Heart left ventricle (tissue), 16 donors: ENCODE measurements at regions not wholly inside any gene's neighbourhood (a gene's known extent, or its start where the extent isn't known, plus 50 kb on each side); places are given as distances from the start of the nearest gene placed in this dataset.

ENCODE experiments used
- ATAC-seq, 4 donors: fragments of 200-7000 bp; cut with Tn5 transposase; one replicate each; pipeline ENCODE4 v1.9.1; 2020 to 2022; ENCODE audit warnings: moderate library complexity in 4 of 4, mild to moderate bottlenecking in 3 of 4, moderate number of reproducible peaks in 1 of 4
- DNase-seq, 5 donors: peaks; one replicate each; pipeline ENCODE4 v3.0.0-alpha.2; 2020
- H3K27ac ChIP-seq, 12 donors: fragments of 200-600 bp; sonication (generic) in 4 of 12; one replicate each; pipeline versions ENCODE4 v1.5.0 to v1.8.0; 2016 to 2022; ENCODE audit warnings: mild to moderate bottlenecking in 2 of 12
- H3K27me3 ChIP-seq, 9 donors: fragments of 200-600 bp; sonication (generic) in 2 of 9; one replicate each; pipeline versions ENCODE4 v1.5.1 to v1.8.0; 2016 to 2022; ENCODE audit warnings: mild to moderate bottlenecking in 3 of 9
- H3K36me3 ChIP-seq, 9 donors: fragments of 200-600 bp; sonication (generic) in 2 of 9; one replicate each; pipeline versions ENCODE4 v1.5.0 to v1.8.0; 2018 to 2022; ENCODE audit warnings: mild to moderate bottlenecking in 2 of 9
- H3K4me1 ChIP-seq, 12 donors: fragments of 200-600 bp; sonication (generic) in 4 of 12; one replicate each; pipeline versions ENCODE4 v1.5.0 to v1.8.0; 2016 to 2022; ENCODE audit warnings: mild to moderate bottlenecking in 3 of 12
- H3K4me3 ChIP-seq, 12 donors: fragments of 200-600 bp; sonication (generic) in 4 of 12; one replicate each; pipeline versions ENCODE4 v1.5.0 to v1.8.0; 2017 to 2022; ENCODE audit warnings: mild to moderate bottlenecking in 9 of 12, moderate library complexity in 4 of 12
- H3K9me3 ChIP-seq, 12 donors: fragments of 200-600 bp; sonication (generic) in 4 of 12; one replicate each; pipeline versions ENCODE4 v1.5.0 to v1.8.0; 2016 to 2022; ENCODE audit warnings: mild to moderate bottlenecking in 1 of 12
- POLR2A ChIP-seq, 2 donors: fragments of 450-650 bp; IDR thresholded peaks; one replicate each; pipeline ENCODE4 v1.6.1; 2017; ENCODE audit warnings: antibody characterized with exemption in 2 of 2, mild to moderate bottlenecking in 2 of 2, moderate library complexity in 2 of 2
- WGBS, 4 donors: extraction: QIAGEN DNeasy Blood & Tissue Kit in 2 of 4; methylation state at CpG; one replicate each; pipeline versions ENCODE4 v1.1.5 to v1.1.7; 2013 to 2018; 5-methylcytosine and 5-hydroxymethylcytosine counted together
- intact Hi-C, 10 donors: fragments of 100-400 bp; cut with DNase I; formaldehyde crosslinking; loops; one replicate each; pipeline versions ENCODE4 v1.11.1 to v1.14.2; 2022
- TF ChIP-seq, protein P1 (sequence below), 12 donors: fragments of 200-600 bp; sonication (generic) in 4 of 12; IDR thresholded peaks; one replicate each; pipeline versions ENCODE4 v1.5.0 to v1.8.0; 2018 to 2022; ENCODE audit warnings: antibody characterized with exemption in 12 of 12, mild to moderate bottlenecking in 5 of 12
- donor health status: ischemic (EF 13 %, LVEDD 7.1; RV severe dilation, severe dysfunction).
- donor health status: healthy with polysubstance abuse.
- donor health status: DM: no; HTN: yes; CAD: no.
- donor health status: DM: no; HTN: no; CAD: no.
- donor health status: ischemic (EF 25% LVEDD 6.9; RV normal size, moderate dysfunction).
- donor health status: ischemic (EF 25% LVEDD 5.7; RV mildly dilated, moderate dysfunction).
- donor health status: healthy.
- donor health status: DM: yes; HTN: yes; CAD: no.
- donor health status: ischemic (EF 35%, LVEDD 5.7; RV mildly dilated, moderate dysfunction).
- donor health status: nonischemic (EF 11% LVEDD 7.7; RV severe dilation, severe dysfunction).
- donor health status: DM: yes; HTN: yes; CAD: no.
- donor health status: PGD.
- donor health status: ischemic (EF 29% LVEDD 5.4; RV normal size, mild dysfunction).
- donor health status: nonischemic (EF 23%, LVEDD 6.1; RV moderate dilation, normal function).

- WGBS, 4 donors = 26 to 47% (median 32%) methylated on average over 3 of the region's 3 CpGs
- DNase-seq (no peak), ATAC-seq (peak in 1 of 4 donors; percentile 15)
- no peaks in the 10 kb centered on the region for H3K36me3 ChIP-seq
- intact Hi-C loops = loop anchor here in 6 of 10 donors (5.0 to 10.0 kb wide), 6 partner anchors 691 to 772 kb away; no protein-coding TSS in a partner anchor
- no peak overlapping the region for H3K27ac ChIP-seq
- H3K9me3 ChIP-seq = no peaks in the 10 kb centered on the region
- H3K27me3 ChIP-seq = no peaks in the 10 kb centered on the region
- no peak overlapping the region for H3K4me3 ChIP-seq
- TF ChIP-seq POLR2A (IDR thresholded peaks at IDR 0.05) = no peak
- TF ChIP-seq, protein P1, sequence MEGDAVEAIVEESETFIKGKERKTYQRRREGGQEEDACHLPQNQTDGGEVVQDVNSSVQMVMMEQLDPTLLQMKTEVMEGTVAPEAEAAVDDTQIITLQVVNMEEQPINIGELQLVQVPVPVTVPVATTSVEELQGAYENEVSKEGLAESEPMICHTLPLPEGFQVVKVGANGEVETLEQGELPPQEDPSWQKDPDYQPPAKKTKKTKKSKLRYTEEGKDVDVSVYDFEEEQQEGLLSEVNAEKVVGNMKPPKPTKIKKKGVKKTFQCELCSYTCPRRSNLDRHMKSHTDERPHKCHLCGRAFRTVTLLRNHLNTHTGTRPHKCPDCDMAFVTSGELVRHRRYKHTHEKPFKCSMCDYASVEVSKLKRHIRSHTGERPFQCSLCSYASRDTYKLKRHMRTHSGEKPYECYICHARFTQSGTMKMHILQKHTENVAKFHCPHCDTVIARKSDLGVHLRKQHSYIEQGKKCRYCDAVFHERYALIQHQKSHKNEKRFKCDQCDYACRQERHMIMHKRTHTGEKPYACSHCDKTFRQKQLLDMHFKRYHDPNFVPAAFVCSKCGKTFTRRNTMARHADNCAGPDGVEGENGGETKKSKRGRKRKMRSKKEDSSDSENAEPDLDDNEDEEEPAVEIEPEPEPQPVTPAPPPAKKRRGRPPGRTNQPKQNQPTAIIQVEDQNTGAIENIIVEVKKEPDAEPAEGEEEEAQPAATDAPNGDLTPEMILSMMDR (IDR thresholded peaks at IDR 0.05) = peak; percentile 52 to 80 (median 70)
- no peaks in the 10 kb centered on the region for H3K4me1 ChIP-seq
Observed at GRCh38 chr11:30143098-30143705, 87.6 kb upstream of the FSHB start.

DNA sequence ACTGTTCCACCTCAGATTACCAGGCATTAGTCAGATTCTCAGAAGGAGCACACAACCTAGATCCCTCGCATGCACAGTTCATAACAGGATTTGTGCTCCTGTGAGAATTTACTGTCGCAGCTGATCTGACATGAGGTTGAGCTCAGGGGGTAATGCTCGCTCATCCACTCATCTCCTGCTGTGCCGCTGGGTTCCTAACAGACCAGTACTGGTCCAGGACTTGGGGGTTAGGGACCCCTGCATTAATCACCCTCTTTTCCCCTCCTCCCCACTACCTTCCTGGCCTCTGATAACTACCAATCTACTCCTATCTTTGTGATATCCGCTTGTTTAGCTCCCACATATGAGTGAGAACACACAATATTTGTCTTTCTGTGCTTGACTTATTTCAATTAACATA, 83.5 kb upstream of the FSHB start:
- no peak for TF ChIP-seq POLR2A (IDR thresholded peaks at IDR 0.05)
- TF ChIP-seq, protein P1 (IDR thresholded peaks at IDR 0.05) = no peak
- no peak overlapping the region for H3K27ac ChIP-seq
- no peaks in the 10 kb centered on the region for H3K9me3 ChIP-seq
- H3K4me1 ChIP-seq = no peaks in the 10 kb centered on the region
- 78 to 95% (median 90%) methylated on average over 5 of the region's 5 CpGs for WGBS, 4 donors
- H3K4me3 ChIP-seq = no peak overlapping the region
- ATAC-seq (no peak), DNase-seq (no peak)
- intact Hi-C loops = loop anchor here in 4 of 10 donors (10.0 kb wide), 3 partner anchors 702 to 768 kb away; no protein-coding TSS in a partner anchor
- H3K27me3 ChIP-seq = no peaks in the 10 kb centered on the region
- H3K36me3 ChIP-seq = no peaks in the 10 kb centered on the region

GRCh38 chr11:30149998-30150397, 80.8 kb upstream of the FSHB start:
- Histone ChIP-seq H3K4me3 (no peak overlapping the region), H3K27me3 (no peaks in the 10 kb centered on the region), H3K9me3 (no peaks in the 10 kb centered on the region), H3K27ac (peak overlapping the region in 1 of 12 donors; percentile 14), H3K36me3 (no peaks in the 10 kb centered on the region), H3K4me1 (no peaks in the 10 kb centered on the region)
- intact Hi-C loops = loop anchor here in 4 of 10 donors (10.0 kb wide), 3 partner anchors 705 to 765 kb away; no protein-coding TSS in a partner anchor
- no peak for DNase-seq
- WGBS, 4 donors = 38 to 79% (median 66%) methylated on average over 1 of the region's 1 CpG
- ATAC-seq = peak in 1 of 4 donors; percentile 14
- no peak for TF ChIP-seq POLR2A (IDR thresholded peaks at IDR 0.05)
- TF ChIP-seq, protein P1 (IDR thresholded peaks at IDR 0.05) = no peak

GRCh38 chr11:30150425-30150824, 80.4 kb upstream of the FSHB start:
- TF ChIP-seq POLR2A (IDR thresholded peaks at IDR 0.05) = no peak
- TF ChIP-seq, protein P1 (IDR thresholded peaks at IDR 0.05) = no peak
- H3K27me3 ChIP-seq = no peaks in the 10 kb centered on the region
- no peak overlapping the region for H3K4me3 ChIP-seq
- no peak for DNase-seq
- H3K27ac ChIP-seq = peak overlapping the region in 1 of 12 donors; percentile 14
- intact Hi-C loops = no loop called here
- peak; percentile 55 to 91 (median 85) for ATAC-seq
- no peaks in the 10 kb centered on the region for H3K36me3 ChIP-seq
- 7 to 14% (median 11%) methylated on average over 3 of the region's 3 CpGs for WGBS, 4 donors
- H3K9me3 ChIP-seq = no peaks in the 10 kb centered on the region
- H3K4me1 ChIP-seq = no peaks in the 10 kb centered on the region
